Astrocyte (in vitro differentiated cells and primary cell): ENCODE measurements at regions not wholly inside any gene's neighbourhood (a gene's known extent, or its start where the extent isn't known, plus 50 kb on each side); places are given as distances from the start of the nearest gene placed in this dataset.

Experiments
- DNase-seq: peaks from one replicate; pipeline ENCODE4 v3.0.0-alpha.2; 2010; ENCODE audit warnings: low read depth
- FAIRE-seq: peaks from 2 replicates; lab custom pipeline; 2011; peaks lifted over from hg19 to GRCh38; lab: Jason Lieb, UNC
- H2AFZ ChIP-seq: 2 replicates; pipeline ENCODE4 v1.6.0; 2012; ENCODE audit warnings: low read depth, low read length, inconsistent platforms
- H3K27ac ChIP-seq: 2 replicates; pipeline ENCODE4 v1.5.1; 2011; ENCODE audit warnings: low read depth, low read length, inconsistent platforms
- H3K27me3 ChIP-seq: 2 replicates; pipeline ENCODE4 v1.6.0; 2011; ENCODE audit warnings: low read length, inconsistent platforms; ENCODE audit not compliant: insufficient read depth
- H3K36me3 ChIP-seq: 2 replicates; pipeline ENCODE4 v1.5.1; 2011; ENCODE audit warnings: low read length, inconsistent platforms; ENCODE audit not compliant: insufficient read depth
- H3K4me1 ChIP-seq: 2 replicates; pipeline ENCODE4 v1.5.1; 2011; ENCODE audit warnings: low read length, inconsistent platforms; ENCODE audit not compliant: insufficient read depth
- H3K4me2 ChIP-seq: 2 replicates; pipeline ENCODE4 v1.6.0; 2012; ENCODE audit warnings: low read length, inconsistent platforms
- H3K4me3 ChIP-seq: 2 replicates; pipeline ENCODE4 v1.5.1; 2011; ENCODE audit warnings: low read depth, mild to moderate bottlenecking, low read length, inconsistent platforms; ENCODE audit not compliant: insufficient read depth
- H3K79me2 ChIP-seq: 2 replicates; pipeline ENCODE4 v1.6.0; 2012; ENCODE audit warnings: mild to moderate bottlenecking, low read length, inconsistent platforms; ENCODE audit not compliant: insufficient read depth
- H3K9ac ChIP-seq: 2 replicates; pipeline ENCODE4 v1.6.0; 2012; ENCODE audit warnings: mild to moderate bottlenecking, low read length, inconsistent platforms
- H3K9me3 ChIP-seq: 2 replicates; pipeline ENCODE4 v1.5.1; 2012; ENCODE audit warnings: low read depth, mild to moderate bottlenecking, low read length, inconsistent platforms; ENCODE audit not compliant: insufficient read depth
- H4K20me1 ChIP-seq: 2 replicates; pipeline ENCODE4 v1.6.0; 2012; ENCODE audit warnings: low read length, inconsistent platforms; ENCODE audit not compliant: insufficient read depth
- H3K27ac Mint-ChIP-seq: one replicate; pipeline ENCODE4 v1.8.0; 2021; ENCODE audit warnings: mild to moderate bottlenecking, mixed read lengths; ENCODE audit not compliant: unreplicated experiment
- H3K27me3 Mint-ChIP-seq: one replicate; pipeline ENCODE4 v1.8.0; 2021; ENCODE audit warnings: low read depth, mixed read lengths; ENCODE audit not compliant: unreplicated experiment
- H3K36me3 Mint-ChIP-seq: one replicate; pipeline ENCODE4 v1.8.0; 2021; ENCODE audit warnings: low read depth, mixed read lengths; ENCODE audit not compliant: unreplicated experiment
- H3K4me1 Mint-ChIP-seq: one replicate; pipeline ENCODE4 v1.8.0; 2021; ENCODE audit warnings: low read depth, mixed read lengths; ENCODE audit not compliant: unreplicated experiment
- H3K4me3 Mint-ChIP-seq: one replicate; pipeline ENCODE4 v1.8.0; 2021; ENCODE audit warnings: mild to moderate bottlenecking, moderate library complexity, mixed read lengths; ENCODE audit not compliant: unreplicated experiment
- H3K9me3 Mint-ChIP-seq: one replicate; pipeline ENCODE4 v1.8.0; 2021; ENCODE audit warnings: mild to moderate bottlenecking, mixed read lengths; ENCODE audit not compliant: unreplicated experiment
- EZH2 ChIP-seq: IDR thresholded peaks from 2 replicates; pipeline ENCODE4 v1.6.1; 2012; ENCODE audit warnings: mild to moderate bottlenecking, low read length, inconsistent platforms; ENCODE audit not compliant: insufficient read depth
- TF ChIP-seq, protein P1 (sequence below): IDR thresholded peaks from 2 replicates; pipeline ENCODE4 v1.5.1; 2011; ENCODE audit warnings: low read depth, mild to moderate bottlenecking, inconsistent platforms, low read length, moderate library complexity; ENCODE audit not compliant: insufficient read depth

DNA sequence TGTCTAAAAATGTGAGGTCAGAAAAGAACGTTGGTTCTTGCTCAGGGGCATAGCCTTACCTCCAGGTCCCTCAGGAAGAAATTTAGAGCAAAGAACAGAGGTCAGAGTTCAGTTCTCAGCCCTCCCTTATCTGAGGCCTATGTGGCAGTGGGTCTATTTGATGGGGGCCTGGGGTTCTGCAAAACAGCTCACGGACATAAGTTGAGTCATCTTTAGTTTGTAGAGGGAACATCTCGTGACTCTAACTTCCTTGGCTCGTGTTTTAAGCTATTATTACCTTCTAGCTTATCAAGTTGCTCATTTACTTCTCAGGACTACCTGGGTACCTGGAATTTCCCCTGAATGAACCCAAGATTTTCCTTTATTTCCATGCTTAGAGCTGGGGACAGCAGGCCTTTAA, 91.3 kb upstream of the AMOTL1 start:
- Mint-ChIP-seq H3K27me3 (peaks cover 14% of the 10 kb centered on the region), H3K36me3 (no peaks in the 10 kb centered on the region), H3K9me3 (no peaks in the 10 kb centered on the region), H3K4me1 (no peaks in the 10 kb centered on the region), H3K4me3 (no peak overlapping the region), H3K27ac (no peak overlapping the region)
- H3K27ac ChIP-seq: no peak overlapping the region
- H4K20me1 ChIP-seq: no peaks in the 10 kb centered on the region
- DNase-seq (no peak), FAIRE-seq (no peak)
- no peaks in the 10 kb centered on the region for H3K27me3 ChIP-seq
- no peak overlapping the region for H3K4me2 ChIP-seq
- TF ChIP-seq, protein P1, sequence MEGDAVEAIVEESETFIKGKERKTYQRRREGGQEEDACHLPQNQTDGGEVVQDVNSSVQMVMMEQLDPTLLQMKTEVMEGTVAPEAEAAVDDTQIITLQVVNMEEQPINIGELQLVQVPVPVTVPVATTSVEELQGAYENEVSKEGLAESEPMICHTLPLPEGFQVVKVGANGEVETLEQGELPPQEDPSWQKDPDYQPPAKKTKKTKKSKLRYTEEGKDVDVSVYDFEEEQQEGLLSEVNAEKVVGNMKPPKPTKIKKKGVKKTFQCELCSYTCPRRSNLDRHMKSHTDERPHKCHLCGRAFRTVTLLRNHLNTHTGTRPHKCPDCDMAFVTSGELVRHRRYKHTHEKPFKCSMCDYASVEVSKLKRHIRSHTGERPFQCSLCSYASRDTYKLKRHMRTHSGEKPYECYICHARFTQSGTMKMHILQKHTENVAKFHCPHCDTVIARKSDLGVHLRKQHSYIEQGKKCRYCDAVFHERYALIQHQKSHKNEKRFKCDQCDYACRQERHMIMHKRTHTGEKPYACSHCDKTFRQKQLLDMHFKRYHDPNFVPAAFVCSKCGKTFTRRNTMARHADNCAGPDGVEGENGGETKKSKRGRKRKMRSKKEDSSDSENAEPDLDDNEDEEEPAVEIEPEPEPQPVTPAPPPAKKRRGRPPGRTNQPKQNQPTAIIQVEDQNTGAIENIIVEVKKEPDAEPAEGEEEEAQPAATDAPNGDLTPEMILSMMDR: no peak
- TF ChIP-seq EZH2: no peak
- H2AFZ ChIP-seq: no peak overlapping the region
- H3K9ac ChIP-seq: no peak overlapping the region
- H3K4me1 ChIP-seq: no peaks in the 10 kb centered on the region
- no peaks in the 10 kb centered on the region for H3K36me3 ChIP-seq
- H3K4me3 ChIP-seq: no peak overlapping the region
- H3K9me3 ChIP-seq: no peaks in the 10 kb centered on the region
- H3K79me2 ChIP-seq: no peaks in the 10 kb centered on the region

DNA sequence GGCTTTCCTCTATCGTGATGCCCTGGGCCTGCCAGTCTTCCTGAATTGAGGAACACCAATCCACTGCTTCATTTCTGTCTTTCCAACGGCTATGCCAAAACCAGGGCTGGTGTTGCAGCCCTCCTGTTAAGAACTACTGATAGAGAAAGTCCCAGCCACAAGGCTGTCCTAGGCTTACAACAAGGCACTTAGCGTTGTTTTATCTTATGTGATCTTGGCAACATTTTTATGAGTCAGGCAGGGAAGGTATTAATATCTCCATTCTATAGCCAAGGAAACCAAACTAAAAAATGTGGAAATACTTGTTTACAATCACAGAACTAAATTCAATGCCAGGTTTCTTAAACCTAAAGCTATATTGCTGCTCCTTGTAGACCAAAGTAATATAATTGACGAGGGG, 89.9 kb upstream of the AMOTL1 start:
- no peaks in the 10 kb centered on the region for H3K9me3 ChIP-seq
- no peaks in the 10 kb centered on the region for H3K4me1 ChIP-seq
- no peak for FAIRE-seq
- H2AFZ ChIP-seq: no peak overlapping the region
- no peak overlapping the region for H3K4me3 ChIP-seq
- no peaks in the 10 kb centered on the region for H3K36me3 ChIP-seq
- Mint-ChIP-seq H3K9me3 (no peaks in the 10 kb centered on the region), H3K36me3 (no peaks in the 10 kb centered on the region), H3K27me3 (peaks cover 18% of the 10 kb centered on the region), H3K4me3 (no peak overlapping the region), H3K4me1 (no peaks in the 10 kb centered on the region), H3K27ac (no peak overlapping the region)
- no peaks in the 10 kb centered on the region for H4K20me1 ChIP-seq
- no peak for DNase-seq
- no peak overlapping the region for H3K4me2 ChIP-seq
- no peaks in the 10 kb centered on the region for H3K27me3 ChIP-seq
- TF ChIP-seq, protein P1: no peak
- TF ChIP-seq EZH2: no peak
- no peak overlapping the region for H3K27ac ChIP-seq
- H3K79me2 ChIP-seq: no peaks in the 10 kb centered on the region
- H3K9ac ChIP-seq: no peak overlapping the region

DNA sequence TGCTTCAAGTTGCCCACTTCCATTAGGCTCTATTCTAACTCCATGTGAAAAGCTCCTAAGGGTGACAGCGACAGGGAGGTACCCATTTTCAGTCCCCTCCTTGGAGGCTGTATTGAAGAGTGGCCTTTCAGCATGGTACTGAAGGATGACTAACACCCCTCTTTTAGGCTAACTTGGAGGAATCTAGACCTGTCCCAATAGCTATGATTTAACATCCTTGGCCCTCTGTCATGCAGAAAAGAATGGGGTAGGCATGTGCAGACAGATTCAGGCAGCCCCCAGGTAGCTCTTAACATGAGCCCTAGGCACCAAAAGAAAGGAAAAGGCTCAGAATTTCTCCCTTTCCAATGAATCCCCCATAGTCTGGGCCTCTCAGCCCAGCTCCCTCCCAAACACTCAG, 89.3 kb upstream of the AMOTL1 start:
- no peaks in the 10 kb centered on the region for H3K4me1 Mint-ChIP-seq
- no peak for DNase-seq
- H3K4me2 ChIP-seq: no peak overlapping the region
- no peak overlapping the region for H3K4me3 Mint-ChIP-seq
- no peak overlapping the region for H3K27ac Mint-ChIP-seq
- no peaks in the 10 kb centered on the region for H3K79me2 ChIP-seq
- H3K36me3 Mint-ChIP-seq: no peaks in the 10 kb centered on the region
- no peak overlapping the region for H2AFZ ChIP-seq
- no peaks in the 10 kb centered on the region for H3K9me3 ChIP-seq
- H3K4me3 ChIP-seq: no peak overlapping the region
- H3K9ac ChIP-seq: no peak overlapping the region
- no peak for FAIRE-seq
- no peak overlapping the region for H3K27ac ChIP-seq
- H3K9me3 Mint-ChIP-seq: no peaks in the 10 kb centered on the region
- peaks cover 18% of the 10 kb centered on the region for H3K27me3 Mint-ChIP-seq
- H4K20me1 ChIP-seq: no peaks in the 10 kb centered on the region
- TF ChIP-seq, protein P1: no peak
- no peak for TF ChIP-seq EZH2
- H3K36me3 ChIP-seq: no peaks in the 10 kb centered on the region
- H3K27me3 ChIP-seq: no peaks in the 10 kb centered on the region
- H3K4me1 ChIP-seq: no peaks in the 10 kb centered on the region
